Liver (tissue), 8 donors: ENCODE measurements at regions not wholly inside any gene's neighbourhood (a gene's known extent, or its start where the extent isn't known, plus 50 kb on each side); places are given as distances from the start of the nearest gene placed in this dataset.

ENCODE experiments used
- DNase-seq: peaks from one replicate; pipeline ENCODE4 v3.0.0-alpha.2; 2017; ENCODE audit warnings: low spot score
- H3K27ac ChIP-seq, 2 donors: one replicate each; pipeline ENCODE4 v1.7.0; 2013; ENCODE audit warnings: inconsistent platforms in 2 of 2, low read length in 2 of 2, control low read depth in 1 of 2, low read depth in 1 of 2, mild to moderate bottlenecking in 1 of 2
- H3K27me3 ChIP-seq, 4 donors: one replicate each; pipeline versions ENCODE4 v1.6.1 to v1.7.0; 2013; ENCODE audit warnings: low read length in 3 of 4, inconsistent platforms in 1 of 4, mild to moderate bottlenecking in 1 of 4, moderate library complexity in 1 of 4; ENCODE audit not compliant: control insufficient read depth in 4 of 4, insufficient read depth in 4 of 4
- H3K36me3 ChIP-seq, 4 donors: one replicate each; pipeline versions ENCODE4 v1.6.1 to v1.7.0; 2013; ENCODE audit warnings: low read length in 3 of 4, mild to moderate bottlenecking in 3 of 4, low read depth in 1 of 4, moderate library complexity in 1 of 4; ENCODE audit not compliant: control insufficient read depth in 4 of 4, insufficient read depth in 3 of 4
- H3K4me1 ChIP-seq, 4 donors: one replicate each; pipeline versions ENCODE4 v1.6.1 to v1.7.0; 2013; ENCODE audit warnings: low read length in 3 of 4, mild to moderate bottlenecking in 3 of 4, moderate library complexity in 1 of 4; ENCODE audit not compliant: control insufficient read depth in 4 of 4, insufficient read depth in 4 of 4
- H3K4me3 ChIP-seq, 3 donors: one replicate each; pipeline versions ENCODE4 v1.6.1 to v1.7.0; 2013; ENCODE audit warnings: low read length in 3 of 3, control low read depth in 1 of 3, low read depth in 1 of 3, mild to moderate bottlenecking in 1 of 3
- H3K9ac ChIP-seq, 2 donors: one replicate each; pipeline ENCODE4 v1.7.0; 2013; ENCODE audit warnings: low read length in 2 of 2, mild to moderate bottlenecking in 2 of 2, moderate library complexity in 2 of 2, control low read depth in 1 of 2, low read depth in 1 of 2
- H3K9me3 ChIP-seq, 4 donors: one replicate each; pipeline versions ENCODE4 v1.6.1 to v1.7.0; 2013; ENCODE audit warnings: low read length in 3 of 4; ENCODE audit not compliant: control insufficient read depth in 4 of 4
- ATF3 ChIP-seq: IDR thresholded peaks from 2 replicates; pipeline ENCODE4 v1.6.1; 2016; ENCODE audit warnings: antibody characterized with exemption
- CTCF ChIP-seq: fragments of 150-350 bp; IDR thresholded peaks from 2 replicates; pipeline ENCODE4 v1.5.1; 2017; ENCODE audit warnings: improper control_type of control experiment, low read depth, low read length; ENCODE audit not compliant: missing input control
- EGR1 ChIP-seq, 2 donors: IDR thresholded peaks; 2 replicates each; pipeline ENCODE4 v1.6.1; 2016 to 2018; ENCODE audit warnings: antibody characterized with exemption in 2 of 2, low read depth in 2 of 2
- FOXA1 ChIP-seq: IDR thresholded peaks from 2 replicates; pipeline ENCODE4 v1.6.1; 2016; ENCODE audit warnings: antibody characterized with exemption
- FOXA2 ChIP-seq: IDR thresholded peaks from 2 replicates; pipeline ENCODE4 v1.6.1; 2016; ENCODE audit warnings: antibody characterized with exemption
- GABPA ChIP-seq, 2 donors: IDR thresholded peaks in 1 of 2; conservative IDR thresholded peaks in 1 of 2; 2 replicates each; pipeline ENCODE4 v1.6.1; 2016; ENCODE audit warnings: antibody characterized with exemption in 2 of 2, mild to moderate bottlenecking in 1 of 2, moderate library complexity in 1 of 2
- HNF4A ChIP-seq, 2 donors: conservative IDR thresholded peaks; 2 replicates each; pipeline ENCODE4 v1.6.1; 2016; ENCODE audit warnings: antibody characterized with exemption in 2 of 2, mild to moderate bottlenecking in 2 of 2
- HNF4G ChIP-seq: IDR thresholded peaks from 2 replicates; pipeline ENCODE4 v1.6.1; 2016; ENCODE audit warnings: antibody characterized with exemption
- JUND ChIP-seq, 2 donors: IDR thresholded peaks; 2 replicates each; pipeline ENCODE4 v1.6.1; 2016; ENCODE audit warnings: antibody characterized with exemption in 2 of 2
- MAX ChIP-seq: IDR thresholded peaks from 2 replicates; pipeline ENCODE4 v1.6.1; 2016; ENCODE audit warnings: antibody characterized with exemption
- NR2F2 ChIP-seq: IDR thresholded peaks from 2 replicates; pipeline ENCODE4 v1.6.1; 2016; ENCODE audit warnings: antibody characterized with exemption
- RAD21 ChIP-seq, 2 donors: IDR thresholded peaks; 2 replicates each; pipeline ENCODE4 v1.6.1; 2016; ENCODE audit warnings: antibody characterized with exemption in 2 of 2, mild to moderate bottlenecking in 2 of 2
- REST ChIP-seq: IDR thresholded peaks from 2 replicates; pipeline ENCODE4 v1.6.1; 2016; ENCODE audit warnings: antibody characterized with exemption, mild to moderate bottlenecking
- RXRA ChIP-seq, 2 donors: IDR thresholded peaks; 2 replicates each; pipeline ENCODE4 v1.6.1; 2017 to 2018; ENCODE audit warnings: antibody characterized with exemption in 2 of 2, mild to moderate bottlenecking in 1 of 2
- SP1 ChIP-seq: IDR thresholded peaks from 2 replicates; pipeline ENCODE4 v1.6.1; 2018; ENCODE audit warnings: antibody characterized with exemption, mild to moderate bottlenecking
- TAF1 ChIP-seq: conservative IDR thresholded peaks from 2 replicates; pipeline ENCODE4 v1.6.1; 2016; ENCODE audit warnings: antibody characterized with exemption, mild to moderate bottlenecking
- YY1 ChIP-seq: IDR thresholded peaks from 2 replicates; pipeline ENCODE4 v1.6.1; 2016; ENCODE audit warnings: antibody characterized with exemption, mild to moderate bottlenecking
- ZBTB33 ChIP-seq: IDR thresholded peaks from 2 replicates; pipeline ENCODE4 v1.6.1; 2016; ENCODE audit warnings: antibody characterized with exemption
- WGBS: extraction: QIAGEN DNeasy Blood & Tissue Kit; methylation state at CpG from one replicate; pipeline ENCODE4 v1.1.7; 2013; 5-methylcytosine and 5-hydroxymethylcytosine counted together
- donor health status: healthy.
- donor health status: healthy.
- donor health status: healthy.
- donor health status: healthy.
- donor health status: healthy.

- no peak for DNase-seq
- no peak overlapping the region for H3K4me3 ChIP-seq
- no peak overlapping the region for H3K27ac ChIP-seq
- H3K4me1 ChIP-seq = no peaks in the 10 kb centered on the region
- H3K9ac ChIP-seq = no peak overlapping the region
- TF ChIP-seq REST (no peak), SP1 (no peak), FOXA2 (no peak), ZBTB33 (no peak)
- WGBS = 92% methylated on average over 3 of the region's 3 CpGs
- no peaks in the 10 kb centered on the region for H3K27me3 ChIP-seq
- H3K9me3 ChIP-seq = peaks cover 0 to 1% (median 0%) of the 10 kb centered on the region in 4 donors
- no peaks in the 10 kb centered on the region for H3K36me3 ChIP-seq
Measured at GRCh38 chr6:163874784-163875183, 460.3 kb downstream of the QKI start.

- Histone ChIP-seq H3K36me3 (no peaks in the 10 kb centered on the region), H3K4me3 (no peak overlapping the region), H3K27me3 (peaks cover 0 to 2% (median 0%) of the 10 kb centered on the region in 4 donors), H3K27ac (no peak overlapping the region), H3K9me3 (peaks cover 0 to 1% (median 0%) of the 10 kb centered on the region in 4 donors), H3K9ac (no peak overlapping the region), H3K4me1 (no peaks in the 10 kb centered on the region)
- TF ChIP-seq JUND (IDR thresholded peaks at IDR 0.05) (no peak), ATF3 (no peak), HNF4G (no peak), SP1 (no peak), RAD21 (IDR thresholded peaks at IDR 0.05) (no peak), YY1 (no peak), ZBTB33 (no peak), NR2F2 (no peak), EGR1 (IDR thresholded peaks at IDR 0.05; ENCODE audit: low read depth in 2 of 2) (no peak), TAF1 (no peak), GABPA (IDR thresholded peaks at IDR 0.05 in 1 of 2, conservative IDR thresholded peaks at IDR 0.05 in 1 of 2) (no peak), REST (no peak), FOXA1 (no peak), MAX (no peak), RXRA (IDR thresholded peaks at IDR 0.05) (no peak), FOXA2 (no peak), HNF4A (conservative IDR thresholded peaks at IDR 0.05) (no peak), CTCF (no peak)
- 82% methylated on average over 6 of the region's 6 CpGs for WGBS
- no peak for DNase-seq
Measured at GRCh38 chr6:163872335-163872734, 457.8 kb downstream of the QKI start.
